ENCODE measurements at regions not wholly inside any gene's neighbourhood (a gene's known extent, or its start where the extent isn't known, plus 50 kb on each side); places are given as distances from the start of the nearest gene placed in this dataset.

GRCh38 chr6:166842607-166843006, 113.7 kb downstream of the RNASET2 start:
- H3K4me2 ChIP-seq (ENCODE audit: insufficient read depth, low read length, poor library complexity, severe bottlenecking) = no peak overlapping the region
- H3K9me3 ChIP-seq (replicated peaks in 1 of 2; ENCODE audit: control insufficient read depth in 2 of 2, insufficient read depth in 1 of 2, low read depth in 1 of 2, low read length in 2 of 2) = peaks cover 0 to 2% of the 10 kb centered on the region in 2 donors
- H4K91ac ChIP-seq (ENCODE audit: low read depth, low read length, poor library complexity) = no peak overlapping the region
- H2BK120ac ChIP-seq (ENCODE audit: low read depth, low read length) = no peak overlapping the region
- no peak overlapping the region for H2BK5ac ChIP-seq (ENCODE audit: low read length)
- H4K8ac ChIP-seq (ENCODE audit: low read depth, low read length) = no peak overlapping the region
- H2AFZ ChIP-seq (ENCODE audit: low read length) = no peak overlapping the region
- WGBS, 2 donors (ENCODE audit: extremely low coverage in 2 of 2, insufficient read length in 2 of 2, insufficient replicate concordance in 1 of 2) = no CpG with 5 or more reads among the region's 10 CpGs
- H3K9ac ChIP-seq (ENCODE audit: low read depth, low read length, poor library complexity) = no peak overlapping the region
- H3K4ac ChIP-seq (ENCODE audit: low read length) = no peak overlapping the region
- no peaks in the 10 kb centered on the region for H3K36me3 ChIP-seq (replicated peaks in 1 of 2; ENCODE audit: control insufficient read depth in 2 of 2, insufficient read depth in 2 of 2, low read length in 2 of 2)
- no peak overlapping the region for H3K18ac ChIP-seq (ENCODE audit: low read length)
- no peaks in the 10 kb centered on the region for H3K79me1 ChIP-seq (ENCODE audit: low read depth, low read length)
- H2AK5ac ChIP-seq (ENCODE audit: low read depth, low read length) = no peak overlapping the region
- no peak overlapping the region for H3K23ac ChIP-seq (ENCODE audit: low read depth, low read length, poor library complexity)
- H3K27me3 ChIP-seq (ENCODE audit: control insufficient read depth in 3 of 3, insufficient read depth in 3 of 3, low read depth in 1 of 3, low read length in 3 of 3) = no peaks in the 10 kb centered on the region
- no peak overlapping the region for H3K14ac ChIP-seq (ENCODE audit: low read length)
- H3K4me3 ChIP-seq (ENCODE audit: low read length in 2 of 2) = no peak overlapping the region
- DNase-seq (ENCODE audit: low spot score) = no peak
- H2BK12ac ChIP-seq (ENCODE audit: low read length) = no peak overlapping the region
- H3K4me1 ChIP-seq (ENCODE audit: control insufficient read depth in 2 of 2, insufficient read depth in 1 of 2, low read depth in 1 of 2, low read length in 2 of 2) = no peaks in the 10 kb centered on the region
- no peak overlapping the region for H2BK15ac ChIP-seq (ENCODE audit: low read length)
- H3K27ac ChIP-seq (replicated peaks; ENCODE audit: low read length) = no peak overlapping the region

GRCh38 chr6:166841216-166841615, 115.1 kb downstream of the RNASET2 start:
- Histone ChIP-seq H3K4me2 (ENCODE audit: insufficient read depth, low read length, poor library complexity, severe bottlenecking) (no peak overlapping the region), H3K4me3 (ENCODE audit: low read length in 2 of 2) (no peak overlapping the region), H3K36me3 (replicated peaks in 1 of 2; ENCODE audit: control insufficient read depth in 2 of 2, insufficient read depth in 2 of 2, low read length in 2 of 2) (no peaks in the 10 kb centered on the region), H4K91ac (ENCODE audit: low read depth, low read length, poor library complexity) (no peak overlapping the region), H2AK5ac (ENCODE audit: low read depth, low read length) (no peak overlapping the region), H3K9me3 (replicated peaks in 1 of 2; ENCODE audit: control insufficient read depth in 2 of 2, insufficient read depth in 1 of 2, low read depth in 1 of 2, low read length in 2 of 2) (no peaks in the 10 kb centered on the region), H2BK15ac (ENCODE audit: low read length) (no peak overlapping the region), H3K23ac (ENCODE audit: low read depth, low read length, poor library complexity) (no peak overlapping the region), H3K9ac (ENCODE audit: low read depth, low read length, poor library complexity) (no peak overlapping the region), H4K8ac (ENCODE audit: low read depth, low read length) (no peak overlapping the region), H3K79me1 (ENCODE audit: low read depth, low read length) (no peaks in the 10 kb centered on the region), H3K4ac (ENCODE audit: low read length) (no peak overlapping the region), H3K4me1 (ENCODE audit: control insufficient read depth in 2 of 2, insufficient read depth in 1 of 2, low read depth in 1 of 2, low read length in 2 of 2) (no peaks in the 10 kb centered on the region), H3K27ac (replicated peaks; ENCODE audit: low read length) (no peak overlapping the region), H3K18ac (ENCODE audit: low read length) (no peak overlapping the region), H3K27me3 (ENCODE audit: control insufficient read depth in 3 of 3, insufficient read depth in 3 of 3, low read depth in 1 of 3, low read length in 3 of 3) (no peaks in the 10 kb centered on the region), H2AFZ (ENCODE audit: low read length) (no peak overlapping the region), H2BK120ac (ENCODE audit: low read depth, low read length) (no peak overlapping the region), H3K14ac (ENCODE audit: low read length) (no peak overlapping the region), H2BK5ac (ENCODE audit: low read length) (no peak overlapping the region), H2BK12ac (ENCODE audit: low read length) (no peak overlapping the region)
- WGBS, 2 donors (ENCODE audit: extremely low coverage in 2 of 2, insufficient read length in 2 of 2, insufficient replicate concordance in 1 of 2) = no CpG with 5 or more reads among the region's 7 CpGs
- DNase-seq (ENCODE audit: low spot score) = no peak

DNA sequence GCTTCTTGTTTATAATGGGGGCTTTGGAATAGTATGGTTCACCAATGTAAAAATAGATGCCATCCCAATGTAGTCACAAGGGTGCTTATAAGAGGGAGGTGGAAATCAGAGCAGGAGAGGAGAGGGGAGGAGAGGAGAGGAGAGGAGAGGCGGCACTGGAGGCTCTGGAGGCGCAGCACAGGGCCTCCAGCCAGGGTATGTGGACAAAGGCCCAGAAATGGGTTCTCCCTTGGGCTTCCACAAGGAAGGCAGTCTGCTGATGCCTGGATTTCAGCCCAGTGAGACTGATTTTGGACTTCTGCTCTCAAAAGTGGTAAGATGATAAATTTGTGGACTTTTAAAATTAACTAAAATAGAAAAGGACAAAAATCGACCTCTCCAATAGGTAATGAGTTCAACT, 116.8 kb downstream of the RNASET2 start:
- no peak overlapping the region for H4K91ac ChIP-seq (ENCODE audit: low read depth, low read length, poor library complexity)
- H3K27me3 ChIP-seq (ENCODE audit: control insufficient read depth in 3 of 3, insufficient read depth in 3 of 3, low read depth in 1 of 3, low read length in 3 of 3) = no peaks in the 10 kb centered on the region
- no peak overlapping the region for H3K14ac ChIP-seq (ENCODE audit: low read length)
- peaks cover 0 to 2% of the 10 kb centered on the region in 2 donors for H3K9me3 ChIP-seq (replicated peaks in 1 of 2; ENCODE audit: control insufficient read depth in 2 of 2, insufficient read depth in 1 of 2, low read depth in 1 of 2, low read length in 2 of 2)
- WGBS, 2 donors (ENCODE audit: extremely low coverage in 2 of 2, insufficient read length in 2 of 2, insufficient replicate concordance in 1 of 2) = no CpG with 5 or more reads among the region's 3 CpGs
- no peak overlapping the region for H3K18ac ChIP-seq (ENCODE audit: low read length)
- H4K8ac ChIP-seq (ENCODE audit: low read depth, low read length) = no peak overlapping the region
- H3K79me1 ChIP-seq (ENCODE audit: low read depth, low read length) = no peaks in the 10 kb centered on the region
- no peak overlapping the region for H3K9ac ChIP-seq (ENCODE audit: low read depth, low read length, poor library complexity)
- no peak overlapping the region for H2BK120ac ChIP-seq (ENCODE audit: low read depth, low read length)
- no peak overlapping the region for H2BK5ac ChIP-seq (ENCODE audit: low read length)
- no peak for DNase-seq (ENCODE audit: low spot score)
- no peaks in the 10 kb centered on the region for H3K4me1 ChIP-seq (ENCODE audit: control insufficient read depth in 2 of 2, insufficient read depth in 1 of 2, low read depth in 1 of 2, low read length in 2 of 2)
- no peaks in the 10 kb centered on the region for H3K36me3 ChIP-seq (replicated peaks in 1 of 2; ENCODE audit: control insufficient read depth in 2 of 2, insufficient read depth in 2 of 2, low read length in 2 of 2)
- H2AFZ ChIP-seq (ENCODE audit: low read length) = no peak overlapping the region
- H2BK12ac ChIP-seq (ENCODE audit: low read length) = no peak overlapping the region
- no peak overlapping the region for H3K4me2 ChIP-seq (ENCODE audit: insufficient read depth, low read length, poor library complexity, severe bottlenecking)
- H3K27ac ChIP-seq (replicated peaks; ENCODE audit: low read length) = no peak overlapping the region
- no peak overlapping the region for H3K23ac ChIP-seq (ENCODE audit: low read depth, low read length, poor library complexity)
- H2BK15ac ChIP-seq (ENCODE audit: low read length) = no peak overlapping the region
- H3K4me3 ChIP-seq (ENCODE audit: low read length in 2 of 2) = no peak overlapping the region
- H2AK5ac ChIP-seq (ENCODE audit: low read depth, low read length) = no peak overlapping the region
- no peak overlapping the region for H3K4ac ChIP-seq (ENCODE audit: low read length)

DNA sequence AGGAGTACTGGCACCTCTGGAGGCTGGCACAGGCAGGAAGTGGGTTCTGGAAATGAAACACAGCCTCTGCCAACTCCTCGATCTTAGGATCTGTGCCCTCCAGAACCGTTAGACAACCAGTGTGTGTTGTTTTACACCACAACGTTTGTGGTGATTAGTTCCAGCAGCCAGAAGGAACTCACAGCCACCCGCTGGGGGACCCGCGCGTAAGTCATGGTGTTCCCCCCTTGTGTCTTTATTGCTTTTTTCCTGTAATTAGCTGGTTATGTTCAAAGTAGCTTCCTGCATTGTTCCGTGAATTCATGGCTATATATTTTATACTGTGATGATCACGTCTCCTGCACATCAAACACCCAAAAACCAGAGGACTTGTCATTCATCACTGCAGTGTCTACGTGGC, 117.4 kb downstream of the RNASET2 start:
- Histone ChIP-seq H3K79me1 (ENCODE audit: low read depth, low read length) (no peaks in the 10 kb centered on the region), H3K4me3 (ENCODE audit: low read length in 2 of 2) (peak overlapping the region in 1 of 2 donors; percentile 35), H3K18ac (ENCODE audit: low read length) (peak overlapping the region; percentile 66), H3K9ac (ENCODE audit: low read depth, low read length, poor library complexity) (no peak overlapping the region), H3K9me3 (replicated peaks in 1 of 2; ENCODE audit: control insufficient read depth in 2 of 2, insufficient read depth in 1 of 2, low read depth in 1 of 2, low read length in 2 of 2) (peaks cover 0 to 4% of the 10 kb centered on the region in 2 donors), H4K91ac (ENCODE audit: low read depth, low read length, poor library complexity) (no peak overlapping the region), H3K23ac (ENCODE audit: low read depth, low read length, poor library complexity) (no peak overlapping the region), H2BK5ac (ENCODE audit: low read length) (peak overlapping the region; percentile 57), H2BK120ac (ENCODE audit: low read depth, low read length) (no peak overlapping the region), H3K4me2 (ENCODE audit: insufficient read depth, low read length, poor library complexity, severe bottlenecking) (no peak overlapping the region), H3K27me3 (ENCODE audit: control insufficient read depth in 3 of 3, insufficient read depth in 3 of 3, low read depth in 1 of 3, low read length in 3 of 3) (no peaks in the 10 kb centered on the region), H4K8ac (ENCODE audit: low read depth, low read length) (no peak overlapping the region), H2BK12ac (ENCODE audit: low read length) (no peak overlapping the region), H3K4ac (ENCODE audit: low read length) (peak overlapping the region; percentile 17), H3K36me3 (replicated peaks in 1 of 2; ENCODE audit: control insufficient read depth in 2 of 2, insufficient read depth in 2 of 2, low read length in 2 of 2) (no peaks in the 10 kb centered on the region), H3K14ac (ENCODE audit: low read length) (no peak overlapping the region), H3K27ac (replicated peaks; ENCODE audit: low read length) (peak overlapping the region; percentile 9), H2AFZ (ENCODE audit: low read length) (no peak overlapping the region), H3K4me1 (ENCODE audit: control insufficient read depth in 2 of 2, insufficient read depth in 1 of 2, low read depth in 1 of 2, low read length in 2 of 2) (no peaks in the 10 kb centered on the region), H2AK5ac (ENCODE audit: low read depth, low read length) (no peak overlapping the region), H2BK15ac (ENCODE audit: low read length) (no peak overlapping the region)
- DNase-seq (ENCODE audit: low spot score) = no peak
- WGBS, 2 donors (ENCODE audit: extremely low coverage in 2 of 2, insufficient read length in 2 of 2, insufficient replicate concordance in 1 of 2) = no CpG with 5 or more reads among the region's 10 CpGs
